ENCODE measurements at regions not wholly inside any gene's neighbourhood (a gene's known extent, or its start where the extent isn't known, plus 50 kb on each side); places are given as distances from the start of the nearest gene placed in this dataset.

DNA sequence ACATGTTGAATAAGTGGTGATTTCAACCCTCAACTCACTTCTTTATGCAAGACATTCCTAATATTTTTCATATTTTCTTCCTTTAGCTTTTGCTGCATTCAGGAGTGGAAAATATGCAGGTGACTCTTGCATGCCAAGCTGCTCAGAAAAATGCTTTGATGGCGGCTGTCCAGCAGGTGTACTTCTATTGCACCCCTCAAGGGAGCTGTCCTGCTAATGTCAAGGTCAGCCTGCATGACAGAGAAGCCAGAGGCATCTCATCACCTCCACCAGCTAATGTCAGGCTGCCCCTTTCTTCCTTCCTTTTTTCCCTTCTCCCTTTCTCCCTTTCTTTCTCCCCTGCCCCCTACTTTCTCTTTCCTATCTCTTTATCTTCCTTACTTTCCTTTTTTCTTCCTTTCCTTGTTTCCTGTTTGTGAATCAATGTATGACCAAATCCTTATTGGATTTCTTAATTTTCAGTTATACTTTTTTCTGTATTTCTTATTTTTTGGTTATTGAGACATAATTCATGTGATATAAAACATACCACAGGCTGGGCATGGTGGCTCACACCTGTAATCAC lies 112.2 kb downstream of the CD164 start:
- intact Hi-C loops (cut with DNase I) = no loop called here
- H3K27ac ChIP-seq = no peak overlapping the region

DNA sequence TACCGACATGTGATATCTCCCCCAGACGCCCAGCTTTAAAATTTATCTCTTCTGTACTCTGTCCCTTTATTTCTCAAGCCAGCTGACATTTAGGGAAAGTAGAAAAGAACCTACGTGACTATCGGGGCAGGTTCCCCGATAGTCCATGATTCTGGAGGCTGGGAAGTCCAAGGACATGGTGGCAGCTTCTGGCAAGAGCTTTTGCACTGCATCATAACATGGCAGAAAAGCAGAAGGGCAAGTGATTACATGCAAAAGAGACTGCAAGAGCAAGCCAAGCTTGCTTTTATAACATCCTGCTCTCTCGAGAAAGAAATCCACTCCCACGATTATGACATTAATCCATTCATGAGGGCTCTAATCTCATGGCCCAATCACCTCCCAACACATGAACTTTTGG lies 113.2 kb downstream of the CD164 start:
- no peak for DNase-seq
- 64 to 80% methylated on average over 7 of the region's 7 CpGs for WGBS, 2 donors
- TF ChIP-seq, protein P1, sequence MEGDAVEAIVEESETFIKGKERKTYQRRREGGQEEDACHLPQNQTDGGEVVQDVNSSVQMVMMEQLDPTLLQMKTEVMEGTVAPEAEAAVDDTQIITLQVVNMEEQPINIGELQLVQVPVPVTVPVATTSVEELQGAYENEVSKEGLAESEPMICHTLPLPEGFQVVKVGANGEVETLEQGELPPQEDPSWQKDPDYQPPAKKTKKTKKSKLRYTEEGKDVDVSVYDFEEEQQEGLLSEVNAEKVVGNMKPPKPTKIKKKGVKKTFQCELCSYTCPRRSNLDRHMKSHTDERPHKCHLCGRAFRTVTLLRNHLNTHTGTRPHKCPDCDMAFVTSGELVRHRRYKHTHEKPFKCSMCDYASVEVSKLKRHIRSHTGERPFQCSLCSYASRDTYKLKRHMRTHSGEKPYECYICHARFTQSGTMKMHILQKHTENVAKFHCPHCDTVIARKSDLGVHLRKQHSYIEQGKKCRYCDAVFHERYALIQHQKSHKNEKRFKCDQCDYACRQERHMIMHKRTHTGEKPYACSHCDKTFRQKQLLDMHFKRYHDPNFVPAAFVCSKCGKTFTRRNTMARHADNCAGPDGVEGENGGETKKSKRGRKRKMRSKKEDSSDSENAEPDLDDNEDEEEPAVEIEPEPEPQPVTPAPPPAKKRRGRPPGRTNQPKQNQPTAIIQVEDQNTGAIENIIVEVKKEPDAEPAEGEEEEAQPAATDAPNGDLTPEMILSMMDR (IDR thresholded peaks at IDR 0.05) = no peak
- TF ChIP-seq POLR2A (IDR thresholded peaks at IDR 0.05) = no peak
- Histone ChIP-seq H3K36me3 (no peaks in the 10 kb centered on the region), H3K27me3 (no peaks in the 10 kb centered on the region), H3K9me3 (peaks cover 0 to 6% (median 0%) of the 10 kb centered on the region in 3 donors), H3K4me3 (no peak overlapping the region), H3K4me1 (no peaks in the 10 kb centered on the region), H3K27ac (no peak overlapping the region)
- intact Hi-C loops (cut with DNase I) = no loop called here

More for the DNA sequence above, 112.2 kb downstream of the CD164 start:
- TF ChIP-seq POLR2A (IDR thresholded peaks at IDR 0.05) = no peak
- TF ChIP-seq, protein P1 (IDR thresholded peaks at IDR 0.05) = no peak
- Histone ChIP-seq H3K9me3 (peaks cover 0 to 6% (median 0%) of the 10 kb centered on the region in 3 donors), H3K4me3 (no peak overlapping the region), H3K4me1 (no peaks in the 10 kb centered on the region), H3K36me3 (no peaks in the 10 kb centered on the region), H3K27me3 (no peaks in the 10 kb centered on the region)
- no peak for DNase-seq
- 83 to 100% methylated on average over 1 of the region's 1 CpG for WGBS, 2 donors

DNA sequence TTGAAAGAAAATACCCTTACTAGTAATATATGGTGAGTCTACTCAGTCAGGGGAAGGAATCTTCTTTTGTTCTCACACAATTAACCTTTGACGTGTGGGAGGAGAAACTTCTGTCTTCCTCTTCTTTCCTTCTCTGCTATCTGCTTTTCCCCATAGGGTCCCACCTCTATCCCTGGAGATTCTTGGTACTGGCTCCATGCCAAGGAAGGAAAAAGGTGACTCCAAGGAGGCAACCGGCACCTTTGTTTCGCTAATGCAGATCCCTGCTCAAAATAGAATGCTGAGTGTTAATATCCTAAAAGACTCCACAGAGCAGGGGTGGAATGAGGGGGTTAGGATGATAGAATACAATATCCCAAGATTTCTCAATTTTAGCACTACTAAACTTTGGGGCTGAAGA lies 116.7 kb downstream of the CD164 start:
- TF ChIP-seq, protein P1 (IDR thresholded peaks at IDR 0.05) = no peak
- no peak for TF ChIP-seq POLR2A (IDR thresholded peaks at IDR 0.05)
- H3K27me3 ChIP-seq = no peaks in the 10 kb centered on the region
- H3K9me3 ChIP-seq = peaks cover 0 to 6% (median 0%) of the 10 kb centered on the region in 3 donors
- DNase-seq = no peak
- 91 to 100% methylated on average over 3 of the region's 3 CpGs for WGBS, 2 donors
- intact Hi-C loops (cut with DNase I) = no loop called here
- no peak overlapping the region for H3K27ac ChIP-seq
- H3K4me1 ChIP-seq = no peaks in the 10 kb centered on the region
- H3K4me3 ChIP-seq = no peak overlapping the region
- no peaks in the 10 kb centered on the region for H3K36me3 ChIP-seq

DNA sequence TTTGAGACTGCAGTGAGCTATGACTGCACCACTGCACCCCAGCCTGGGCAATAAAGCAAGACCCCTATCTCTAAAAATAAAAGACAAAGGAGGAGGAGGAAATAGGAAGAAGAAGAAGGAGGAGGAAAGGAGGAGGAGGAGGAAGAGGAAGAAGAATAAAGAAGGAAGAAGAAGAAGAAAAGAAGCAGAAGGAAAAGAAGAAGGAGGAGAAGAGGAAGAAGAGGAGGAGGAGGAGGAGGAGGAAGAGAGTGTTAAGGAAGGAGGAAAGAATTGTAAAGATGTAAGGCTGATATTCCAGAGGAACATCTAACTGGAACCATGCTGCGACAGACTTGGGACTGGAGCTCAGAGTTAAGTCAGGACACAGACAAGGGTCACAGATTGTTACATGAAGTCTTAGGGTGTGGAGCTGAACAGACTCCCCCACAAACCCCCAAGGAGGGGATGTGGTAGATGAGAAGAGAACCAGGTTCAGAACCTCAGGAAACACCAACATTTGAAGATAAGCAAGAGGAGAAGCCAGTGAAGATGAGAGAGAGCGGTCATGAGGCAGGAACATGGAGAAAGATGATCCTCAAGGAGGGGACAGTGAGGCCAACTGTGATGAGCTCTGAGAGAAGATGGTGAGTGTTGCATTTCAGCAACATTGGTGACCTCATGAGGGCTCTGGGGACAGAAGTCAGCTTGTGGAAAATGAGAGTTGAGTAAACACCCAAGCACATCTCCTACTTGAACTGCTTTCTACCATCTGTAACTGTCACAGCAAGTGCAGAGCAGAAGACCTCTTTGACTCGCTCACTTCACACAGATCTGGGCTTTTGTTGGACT lies 118.2 kb downstream of the CD164 start:
- Histone ChIP-seq H3K36me3 (no peaks in the 10 kb centered on the region), H3K9me3 (peaks cover 0 to 2% (median 0%) of the 10 kb centered on the region in 3 donors), H3K4me3 (no peak overlapping the region), H3K27ac (no peak overlapping the region), H3K27me3 (no peaks in the 10 kb centered on the region), H3K4me1 (no peaks in the 10 kb centered on the region)
- intact Hi-C loops (cut with DNase I) = no loop called here
- DNase-seq = no peak
- no peak for TF ChIP-seq POLR2A (IDR thresholded peaks at IDR 0.05)
- TF ChIP-seq, protein P1 (IDR thresholded peaks at IDR 0.05) = no peak
- WGBS, 2 donors = 86 to 87% methylated on average over 3 of the region's 3 CpGs

DNA sequence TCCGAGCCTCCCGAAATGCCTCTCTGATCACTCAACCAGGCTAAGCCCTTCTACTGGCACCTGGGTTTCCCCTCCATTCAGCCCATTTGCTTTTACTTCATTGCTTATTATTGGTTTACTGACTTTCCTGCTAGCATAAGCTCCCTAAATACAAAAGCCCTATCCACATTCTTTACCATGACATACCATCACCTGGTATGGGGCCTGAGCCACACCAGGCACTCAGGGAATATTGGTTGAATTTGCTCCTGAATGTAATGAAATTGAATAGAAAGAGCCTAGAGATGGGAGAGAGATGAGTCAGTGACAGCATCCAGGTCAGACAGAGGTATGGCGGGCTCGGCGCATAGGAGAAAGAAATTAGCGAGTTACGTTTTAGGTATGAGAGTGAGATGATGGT lies 120.0 kb downstream of the CD164 start:
- TF ChIP-seq POLR2A (IDR thresholded peaks at IDR 0.05) = no peak
- TF ChIP-seq, protein P1 (IDR thresholded peaks at IDR 0.05) = no peak
- Histone ChIP-seq H3K4me1 (no peaks in the 10 kb centered on the region), H3K4me3 (no peak overlapping the region), H3K27me3 (no peaks in the 10 kb centered on the region), H3K36me3 (no peaks in the 10 kb centered on the region), H3K9me3 (no peaks in the 10 kb centered on the region), H3K27ac (no peak overlapping the region)
- WGBS, 2 donors = 95 to 100% methylated on average over 7 of the region's 7 CpGs
- intact Hi-C loops (cut with DNase I) = no loop called here
- no peak for DNase-seq
